ENCODE measurements at regions not wholly inside any gene's neighbourhood (a gene's known extent, or its start where the extent isn't known, plus 50 kb on each side); places are given as distances from the start of the nearest gene placed in this dataset.

DNA sequence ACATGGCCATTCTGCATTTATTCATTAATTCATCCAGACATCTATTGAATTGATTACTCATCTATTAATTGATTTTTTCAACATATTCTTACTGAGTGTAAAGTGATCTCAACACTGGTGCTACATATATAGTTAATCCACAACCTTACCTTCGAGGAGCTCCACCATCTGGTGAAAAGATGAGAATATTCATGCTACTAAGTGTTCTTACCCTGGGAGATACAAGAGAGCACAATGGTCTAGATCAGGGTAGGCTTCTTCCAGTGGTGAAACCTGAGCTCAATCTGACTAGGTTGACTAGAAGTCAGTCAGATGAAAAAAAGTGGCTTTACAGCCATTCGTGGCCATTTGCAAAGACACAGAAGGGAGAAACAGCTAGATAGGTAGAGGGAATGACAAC lies 507.4 kb downstream of the ANKRD7 start:
- H3K9me3 ChIP-seq (ENCODE audit: control insufficient read depth, low read length): peaks cover 7% of the 10 kb centered on the region
- Mint-ChIP-seq H3K27me3 (ENCODE audit: insufficient read depth) (no peaks in the 10 kb centered on the region), H3K36me3 (ENCODE audit: low read depth) (no peaks in the 10 kb centered on the region), H3K9me3 (peaks cover 2% of the 10 kb centered on the region), H3K4me3 (no peak overlapping the region), H3K27ac (no peak overlapping the region), H3K4me1 (no peaks in the 10 kb centered on the region)
- H3K9ac ChIP-seq (ENCODE audit: extremely low read depth, low read length, poor library complexity, severe bottlenecking): no peak overlapping the region
- 33 to 57% methylated on average over 1 to 2 of the region's 2 CpGs for WGBS, 2 experiments (ENCODE audit: insufficient coverage in 1 of 2, insufficient read length in 1 of 2)
- no peaks in the 10 kb centered on the region for H3K36me3 ChIP-seq (ENCODE audit: control insufficient read depth, insufficient read depth, low read length)
- TF ChIP-seq, protein P1, sequence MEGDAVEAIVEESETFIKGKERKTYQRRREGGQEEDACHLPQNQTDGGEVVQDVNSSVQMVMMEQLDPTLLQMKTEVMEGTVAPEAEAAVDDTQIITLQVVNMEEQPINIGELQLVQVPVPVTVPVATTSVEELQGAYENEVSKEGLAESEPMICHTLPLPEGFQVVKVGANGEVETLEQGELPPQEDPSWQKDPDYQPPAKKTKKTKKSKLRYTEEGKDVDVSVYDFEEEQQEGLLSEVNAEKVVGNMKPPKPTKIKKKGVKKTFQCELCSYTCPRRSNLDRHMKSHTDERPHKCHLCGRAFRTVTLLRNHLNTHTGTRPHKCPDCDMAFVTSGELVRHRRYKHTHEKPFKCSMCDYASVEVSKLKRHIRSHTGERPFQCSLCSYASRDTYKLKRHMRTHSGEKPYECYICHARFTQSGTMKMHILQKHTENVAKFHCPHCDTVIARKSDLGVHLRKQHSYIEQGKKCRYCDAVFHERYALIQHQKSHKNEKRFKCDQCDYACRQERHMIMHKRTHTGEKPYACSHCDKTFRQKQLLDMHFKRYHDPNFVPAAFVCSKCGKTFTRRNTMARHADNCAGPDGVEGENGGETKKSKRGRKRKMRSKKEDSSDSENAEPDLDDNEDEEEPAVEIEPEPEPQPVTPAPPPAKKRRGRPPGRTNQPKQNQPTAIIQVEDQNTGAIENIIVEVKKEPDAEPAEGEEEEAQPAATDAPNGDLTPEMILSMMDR (conservative IDR thresholded peaks at IDR 0.05): no peak
- H3K27ac ChIP-seq (ENCODE audit: low read depth, low read length): no peak overlapping the region
- no peaks in the 10 kb centered on the region for H3K4me1 ChIP-seq (ENCODE audit: control insufficient read depth, insufficient read depth, low read length)
- no peaks in the 10 kb centered on the region for H3K27me3 ChIP-seq (ENCODE audit: control insufficient read depth, insufficient read depth, low read length, poor library complexity, severe bottlenecking)
- DNase-seq: no peak
- H3K4me3 ChIP-seq (ENCODE audit: low read length): no peak overlapping the region

DNA sequence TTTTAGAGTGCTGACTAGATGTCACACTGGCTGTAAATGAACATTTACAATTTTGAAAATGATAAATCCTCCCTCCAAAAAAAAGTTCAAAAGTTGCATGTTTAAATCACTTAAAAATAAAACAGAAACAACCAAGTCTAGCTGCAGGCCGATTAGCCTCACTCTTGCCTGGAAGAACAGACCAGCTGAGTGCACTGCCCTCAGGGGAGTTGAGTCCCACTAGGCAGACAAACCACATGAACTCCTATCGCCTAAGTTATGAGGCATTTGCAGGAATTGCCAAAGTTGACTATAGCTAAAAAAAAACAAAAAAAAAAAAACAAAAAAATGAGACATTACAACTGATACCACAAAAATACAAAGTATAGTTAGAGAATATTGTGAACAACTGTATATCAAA lies 510.0 kb downstream of the ANKRD7 start:
- no peaks in the 10 kb centered on the region for H3K4me1 Mint-ChIP-seq
- Histone ChIP-seq H3K27ac (ENCODE audit: low read depth, low read length) (no peak overlapping the region), H3K36me3 (ENCODE audit: control insufficient read depth, insufficient read depth, low read length) (no peaks in the 10 kb centered on the region), H3K4me3 (ENCODE audit: low read length) (no peak overlapping the region), H3K27me3 (ENCODE audit: control insufficient read depth, insufficient read depth, low read length, poor library complexity, severe bottlenecking) (no peaks in the 10 kb centered on the region), H3K9ac (ENCODE audit: extremely low read depth, low read length, poor library complexity, severe bottlenecking) (no peak overlapping the region), H3K9me3 (ENCODE audit: control insufficient read depth, low read length) (peaks cover 7% of the 10 kb centered on the region), H3K4me1 (ENCODE audit: control insufficient read depth, insufficient read depth, low read length) (no peaks in the 10 kb centered on the region)
- TF ChIP-seq, protein P1 (conservative IDR thresholded peaks at IDR 0.05): no peak
- H3K27me3 Mint-ChIP-seq (ENCODE audit: insufficient read depth): no peaks in the 10 kb centered on the region
- H3K27ac Mint-ChIP-seq: no peak overlapping the region
- WGBS, 2 experiments (ENCODE audit: insufficient coverage in 1 of 2, insufficient read length in 1 of 2): 98% methylated on average over 2 of the region's 2 CpGs; no CpG with 5 or more reads in 1 of the 2 experiments
- no peak overlapping the region for H3K4me3 Mint-ChIP-seq
- DNase-seq: no peak
- peaks cover 2% of the 10 kb centered on the region for H3K9me3 Mint-ChIP-seq
- H3K36me3 Mint-ChIP-seq (ENCODE audit: low read depth): no peaks in the 10 kb centered on the region

DNA sequence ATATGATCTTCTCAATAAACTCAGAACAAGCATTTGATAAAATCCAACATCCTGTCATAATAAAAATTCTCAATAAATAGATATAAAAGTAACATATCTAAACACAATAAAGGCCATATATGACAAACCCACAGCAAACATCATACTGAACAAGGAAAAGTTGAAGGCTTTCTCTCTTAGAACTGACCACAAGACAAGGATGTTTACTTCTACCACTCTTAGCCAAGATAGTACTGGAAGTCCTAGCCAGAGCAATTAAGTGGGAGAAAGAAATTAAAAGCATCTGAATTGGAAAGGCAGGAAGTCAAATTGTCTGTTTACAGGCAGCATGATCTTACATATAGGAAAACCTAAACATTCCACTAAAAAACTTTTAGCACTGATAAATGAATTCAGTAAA lies 510.9 kb downstream of the ANKRD7 start:
- no peaks in the 10 kb centered on the region for H3K4me1 Mint-ChIP-seq
- DNase-seq: no peak
- Histone ChIP-seq H3K27me3 (ENCODE audit: control insufficient read depth, insufficient read depth, low read length, poor library complexity, severe bottlenecking) (no peaks in the 10 kb centered on the region), H3K4me1 (ENCODE audit: control insufficient read depth, insufficient read depth, low read length) (no peaks in the 10 kb centered on the region), H3K9ac (ENCODE audit: extremely low read depth, low read length, poor library complexity, severe bottlenecking) (no peak overlapping the region), H3K4me3 (ENCODE audit: low read length) (no peak overlapping the region), H3K36me3 (ENCODE audit: control insufficient read depth, insufficient read depth, low read length) (no peaks in the 10 kb centered on the region), H3K9me3 (ENCODE audit: control insufficient read depth, low read length) (peaks cover 7% of the 10 kb centered on the region), H3K27ac (ENCODE audit: low read depth, low read length) (no peak overlapping the region)
- TF ChIP-seq, protein P1 (conservative IDR thresholded peaks at IDR 0.05): no peak
- H3K4me3 Mint-ChIP-seq: no peak overlapping the region
- no peak overlapping the region for H3K27ac Mint-ChIP-seq
- H3K9me3 Mint-ChIP-seq: peaks cover 2% of the 10 kb centered on the region
- H3K27me3 Mint-ChIP-seq (ENCODE audit: insufficient read depth): no peaks in the 10 kb centered on the region
- H3K36me3 Mint-ChIP-seq (ENCODE audit: low read depth): no peaks in the 10 kb centered on the region

All from endodermal cell (in vitro differentiated cells).